IPS DF 4.7 (cell line): ENCODE measurements at regions not wholly inside any gene's neighbourhood (a gene's known extent, or its start where the extent isn't known, plus 50 kb on each side); places are given as distances from the start of the nearest gene placed in this dataset.
A peak's percentile ranks its signal among the peaks of the same experiment; 100 is the strongest.

ENCODE experiments used
- DNase-seq: peaks from one replicate; pipeline ENCODE4 v3.0.0-alpha.2; 2013; ENCODE audit warnings: low spot score; ENCODE audit errors: extremely low read depth

DNA sequence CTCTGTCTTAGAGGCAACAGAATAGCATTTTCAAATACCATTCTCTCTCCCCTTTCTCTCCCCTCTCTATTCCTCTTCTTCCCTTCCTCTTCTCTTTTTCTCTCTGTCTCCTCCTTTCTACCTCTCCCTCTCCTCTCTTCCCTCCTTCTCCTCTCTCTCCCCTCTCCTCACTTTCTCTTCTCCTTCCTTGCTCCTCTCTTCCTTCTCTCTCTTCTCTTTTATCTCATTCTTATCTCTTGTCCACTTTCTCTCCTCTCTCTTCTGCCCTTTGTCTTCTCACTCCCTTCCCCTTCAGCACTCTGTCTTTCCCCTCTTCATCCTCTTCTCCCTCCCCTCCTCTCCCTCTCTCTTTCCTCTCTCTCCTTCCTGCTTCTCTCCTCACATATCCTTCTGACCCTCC, 2265.8 kb upstream of the TENM3 start:
- DNase-seq = no peak

DNA sequence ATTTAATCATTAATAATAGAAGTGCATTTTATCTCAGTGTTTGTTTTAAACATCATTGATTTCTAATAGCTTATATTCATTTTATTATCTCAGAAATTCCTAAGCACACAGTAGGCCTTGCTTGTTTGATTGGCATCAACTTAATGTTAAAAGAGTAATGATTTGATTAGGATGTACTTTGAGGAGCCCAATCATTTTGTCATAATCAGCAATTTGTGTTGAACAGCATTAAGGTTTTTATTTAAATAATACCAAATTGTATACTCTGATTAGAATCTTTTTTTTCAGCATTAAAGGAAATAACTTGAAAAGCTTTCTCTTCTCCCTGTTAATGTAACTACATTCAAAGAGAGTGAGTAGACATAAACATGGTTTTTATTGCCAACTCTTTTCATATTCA, 2262.0 kb upstream of the TENM3 start:
- no peak for DNase-seq

DNA sequence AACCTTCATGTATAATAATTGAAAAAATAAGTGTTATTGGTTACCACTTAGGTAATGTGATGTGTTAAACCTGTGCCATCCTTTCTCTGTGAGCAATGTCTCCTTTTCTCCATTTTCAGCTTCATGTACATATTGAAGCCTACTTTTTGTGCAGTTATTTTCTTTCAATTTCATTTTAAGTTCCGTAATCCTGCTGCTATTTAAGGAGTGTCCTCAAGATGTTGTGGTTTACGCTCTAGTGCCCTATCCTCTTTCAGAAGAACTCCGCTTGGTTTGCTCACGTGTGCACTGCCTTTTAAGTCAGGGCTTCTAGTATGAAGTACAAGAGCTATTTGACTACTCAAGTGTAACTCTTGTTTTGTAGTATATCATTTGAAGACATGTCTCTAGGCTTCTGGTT, 2253.2 kb upstream of the TENM3 start:
- no peak for DNase-seq

DNA sequence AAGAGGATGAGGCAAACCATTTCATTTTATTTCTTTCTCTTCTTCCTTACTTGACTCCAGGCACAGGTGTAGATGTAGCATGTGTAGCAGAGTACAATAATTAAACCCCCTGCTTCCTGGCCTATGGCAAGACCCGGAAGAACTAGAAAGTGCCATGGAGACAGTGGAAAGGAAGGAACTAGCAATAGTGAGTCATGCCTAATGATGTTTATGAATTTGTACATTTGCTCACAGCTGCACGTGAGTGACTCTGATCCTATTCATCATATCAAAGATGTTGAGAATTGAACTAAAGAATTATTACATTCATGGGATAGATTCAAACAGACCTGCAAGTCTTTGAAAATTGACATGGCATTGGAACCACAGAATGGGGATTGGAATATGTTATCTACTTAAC, 2233.9 kb upstream of the TENM3 start:
- no peak for DNase-seq

DNA sequence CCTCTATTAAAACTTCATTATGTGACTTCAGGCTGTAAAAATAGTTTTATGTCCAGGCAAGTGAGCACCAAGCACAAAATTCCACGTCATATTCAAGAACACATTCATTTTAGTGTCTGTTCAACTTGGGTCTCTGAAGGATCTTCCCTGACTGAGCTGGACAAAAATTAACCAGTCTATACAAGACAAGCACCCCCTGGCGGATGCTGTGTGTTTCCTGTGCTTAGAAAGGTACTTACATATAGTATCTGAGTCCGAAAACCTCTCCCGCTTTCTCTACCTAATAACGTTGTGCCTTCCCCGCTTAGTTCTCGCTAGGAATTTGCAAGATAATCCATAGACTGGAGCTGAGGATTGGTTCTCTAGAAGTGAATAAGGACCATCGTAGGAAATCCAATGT, 2214.5 kb upstream of the TENM3 start:
- peak; percentile 33 for DNase-seq

DNA sequence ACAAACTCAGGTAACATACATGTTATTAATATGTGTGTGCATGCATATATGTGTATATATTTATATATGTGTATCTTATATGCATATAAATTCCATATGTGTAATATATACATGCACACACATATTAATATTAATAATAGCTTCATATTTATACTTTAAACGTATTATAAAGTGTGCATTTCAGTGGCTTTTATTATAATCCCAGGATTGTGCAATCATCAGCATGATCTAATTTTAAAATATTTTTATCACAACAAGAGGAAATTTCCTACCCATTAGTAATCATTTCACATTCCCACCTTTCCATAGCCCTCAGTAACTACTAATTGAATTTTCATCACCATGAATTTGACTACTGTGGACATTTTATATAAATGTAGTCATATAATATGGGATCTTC, 2211.9 kb upstream of the TENM3 start:
- DNase-seq = no peak

DNA sequence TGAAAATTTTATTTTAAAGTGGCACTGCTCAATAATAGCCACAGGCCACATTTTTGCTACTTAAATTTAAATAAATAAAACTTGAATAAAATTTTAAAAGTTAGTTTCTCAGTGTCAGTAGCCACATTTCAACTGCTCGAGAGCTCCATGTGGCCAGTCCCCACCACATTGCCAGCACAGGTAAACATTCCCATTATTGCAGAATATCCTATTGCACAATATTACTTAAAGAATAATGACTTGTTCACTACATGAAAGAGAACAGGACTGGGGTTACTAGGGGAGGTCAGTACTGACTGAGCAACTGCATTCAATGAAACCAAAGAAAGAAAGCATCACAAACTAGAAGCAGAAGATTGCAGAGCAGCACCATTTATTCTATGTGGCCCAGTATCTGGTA, 2201.6 kb upstream of the TENM3 start:
- DNase-seq = no peak

DNA sequence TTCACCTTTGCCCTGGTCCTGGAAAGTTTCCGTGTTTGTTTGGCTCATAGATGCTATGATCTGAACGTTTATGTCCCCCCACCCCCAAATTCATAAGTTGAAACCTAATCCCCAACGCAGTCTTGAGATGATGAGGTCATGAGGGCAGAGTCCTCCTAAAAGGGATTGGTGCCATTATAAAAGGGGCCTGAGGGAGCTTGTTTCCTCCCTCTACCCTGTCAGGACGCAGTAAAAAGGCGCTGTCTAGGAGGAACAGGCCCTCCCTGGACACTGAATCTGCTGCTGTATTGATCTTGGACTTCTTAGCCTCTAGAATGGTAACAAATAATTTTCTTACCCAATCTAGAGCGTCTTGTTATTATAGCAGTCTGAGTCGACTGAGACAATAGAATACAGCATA, 2190.6 kb upstream of the TENM3 start:
- DNase-seq = no peak

DNA sequence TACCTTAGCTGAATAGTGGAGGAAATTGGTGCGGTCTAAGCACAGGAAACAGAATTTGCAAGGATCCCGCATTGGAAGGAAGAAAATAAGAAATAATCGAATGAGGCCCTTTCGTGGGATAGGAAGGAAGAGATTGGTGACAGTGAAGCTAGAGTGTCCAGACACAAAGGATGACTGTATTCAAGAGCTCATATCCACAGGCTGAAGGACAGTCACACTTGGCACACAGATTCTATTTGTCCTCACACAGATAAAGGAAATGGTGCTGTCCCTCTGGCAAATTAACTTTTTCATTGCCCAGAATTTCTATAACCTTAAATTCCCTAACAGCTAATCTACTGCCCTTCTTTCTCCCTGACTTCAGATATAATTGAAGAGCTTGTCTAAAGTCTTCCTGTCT, 2188.9 kb upstream of the TENM3 start:
- no peak for DNase-seq

DNA sequence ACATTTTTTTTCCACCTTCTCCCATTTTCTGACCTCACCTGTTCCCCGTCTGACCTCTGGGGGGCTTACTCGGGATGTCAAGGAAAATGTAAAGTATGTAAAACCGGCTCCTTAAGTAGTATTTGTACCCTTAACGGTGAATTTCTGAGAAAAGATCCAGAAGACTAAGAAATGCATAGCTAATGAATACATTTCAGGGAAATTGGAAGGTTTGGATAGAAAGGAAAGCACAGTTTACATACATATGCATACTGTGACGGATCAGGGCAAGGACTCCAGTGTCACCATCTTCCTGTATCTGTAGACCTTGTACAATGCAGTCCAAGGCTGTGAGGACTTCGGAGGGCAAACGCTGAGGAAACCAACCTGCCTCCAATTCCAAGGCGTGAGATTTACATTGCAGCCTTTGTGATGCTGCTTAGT, 2185.9 kb upstream of the TENM3 start:
- DNase-seq = no peak

DNA sequence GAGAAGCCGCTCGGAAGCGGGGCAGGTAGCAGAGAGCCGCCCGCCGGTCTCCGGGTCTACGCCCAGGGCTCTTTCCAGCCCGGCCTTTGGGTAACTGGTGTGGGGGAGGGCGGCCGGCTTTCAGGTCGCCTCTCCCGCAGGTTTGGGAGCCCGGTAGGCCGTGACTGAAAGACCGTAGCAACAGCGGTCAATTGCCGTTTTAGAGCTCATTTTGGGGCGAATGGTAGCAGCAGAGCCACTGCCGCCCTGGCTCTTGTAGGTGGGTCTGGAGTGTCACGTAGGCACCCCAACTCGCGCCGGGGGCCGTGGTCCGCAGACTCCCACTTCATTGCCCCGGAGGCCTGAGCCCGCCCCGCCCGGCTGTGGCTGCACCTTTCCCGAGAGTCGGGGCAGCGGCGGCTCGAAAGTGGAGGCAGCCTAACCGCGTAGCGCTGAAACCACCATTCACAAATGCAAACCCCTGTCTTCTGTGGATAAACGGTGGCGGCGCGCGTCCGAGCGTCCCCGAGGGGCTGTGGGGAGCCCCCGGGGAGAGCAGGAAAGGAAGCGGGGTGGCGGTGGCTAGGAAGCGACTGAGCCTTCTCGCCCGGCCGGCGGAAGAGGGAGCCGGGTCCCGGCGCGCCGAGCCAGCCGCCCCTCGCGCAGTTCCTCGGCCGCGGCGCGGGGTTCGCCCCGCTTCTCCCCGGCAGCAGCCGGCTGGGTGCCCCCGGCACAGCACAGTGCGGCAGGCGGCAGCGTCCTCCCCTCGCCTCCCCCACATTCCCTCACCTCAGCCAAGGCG, 2185.1 kb upstream of the TENM3 start:
- DNase-seq = no peak

DNA sequence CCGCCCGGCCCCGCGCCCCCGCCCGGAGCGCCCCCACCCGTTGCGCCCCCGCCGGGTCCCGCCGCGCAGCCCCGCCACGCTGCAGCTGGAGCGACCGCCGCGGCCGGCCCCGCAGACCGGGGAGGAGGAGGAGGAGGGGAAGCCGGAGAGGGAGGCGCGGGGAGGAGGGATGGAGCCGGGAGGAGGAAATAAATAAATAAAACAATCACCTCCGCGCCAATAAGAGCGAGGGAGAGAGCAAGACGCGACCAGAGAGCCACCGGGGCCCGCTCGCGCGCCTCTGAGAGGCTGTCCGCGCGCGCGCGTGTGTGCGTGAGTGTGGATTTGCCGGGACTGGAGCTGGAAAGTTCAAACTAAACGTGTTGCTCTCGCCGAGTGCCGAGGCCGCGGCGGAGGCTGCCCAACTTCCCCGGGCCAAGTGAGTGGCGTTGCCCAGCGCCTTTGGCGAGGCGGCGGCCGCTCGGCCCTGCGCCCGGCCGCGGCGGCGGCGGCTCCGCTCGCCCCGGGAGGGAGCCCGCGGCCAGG, 2184.4 kb upstream of the TENM3 start:
- no peak for DNase-seq

DNA sequence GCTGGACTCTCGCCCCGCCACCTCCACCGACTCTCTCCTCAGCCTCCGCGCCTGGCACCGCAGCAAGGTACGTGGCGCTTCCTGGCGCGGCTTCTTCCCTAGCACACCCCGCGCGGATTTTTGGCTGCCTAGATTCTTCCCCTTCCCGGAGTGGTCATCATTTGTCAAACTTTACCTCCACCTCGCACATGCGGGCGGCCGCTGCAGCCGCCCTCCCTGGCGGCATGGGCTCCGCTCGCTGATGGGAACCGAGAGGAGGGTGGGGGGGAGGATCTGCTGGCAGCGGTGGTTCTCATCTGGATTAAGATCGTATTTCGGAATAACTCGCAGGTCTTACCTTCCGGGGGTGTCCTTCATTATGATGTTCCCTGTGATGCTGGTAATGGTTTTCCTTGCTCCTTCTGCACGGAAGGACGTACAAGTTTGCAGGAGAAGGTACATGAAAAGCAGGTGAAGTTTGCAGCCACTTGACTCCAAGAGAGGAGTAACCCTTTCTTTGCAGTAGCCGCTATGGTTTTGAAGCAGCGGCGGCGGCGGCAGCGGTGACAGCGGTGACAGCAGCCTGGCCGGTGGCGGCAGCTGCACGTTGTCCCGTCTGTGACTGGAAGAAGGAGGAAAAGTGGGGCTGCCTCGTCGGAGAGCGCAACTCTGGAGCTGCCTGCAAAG, 2183.9 kb upstream of the TENM3 start:
- DNase-seq = no peak

DNA sequence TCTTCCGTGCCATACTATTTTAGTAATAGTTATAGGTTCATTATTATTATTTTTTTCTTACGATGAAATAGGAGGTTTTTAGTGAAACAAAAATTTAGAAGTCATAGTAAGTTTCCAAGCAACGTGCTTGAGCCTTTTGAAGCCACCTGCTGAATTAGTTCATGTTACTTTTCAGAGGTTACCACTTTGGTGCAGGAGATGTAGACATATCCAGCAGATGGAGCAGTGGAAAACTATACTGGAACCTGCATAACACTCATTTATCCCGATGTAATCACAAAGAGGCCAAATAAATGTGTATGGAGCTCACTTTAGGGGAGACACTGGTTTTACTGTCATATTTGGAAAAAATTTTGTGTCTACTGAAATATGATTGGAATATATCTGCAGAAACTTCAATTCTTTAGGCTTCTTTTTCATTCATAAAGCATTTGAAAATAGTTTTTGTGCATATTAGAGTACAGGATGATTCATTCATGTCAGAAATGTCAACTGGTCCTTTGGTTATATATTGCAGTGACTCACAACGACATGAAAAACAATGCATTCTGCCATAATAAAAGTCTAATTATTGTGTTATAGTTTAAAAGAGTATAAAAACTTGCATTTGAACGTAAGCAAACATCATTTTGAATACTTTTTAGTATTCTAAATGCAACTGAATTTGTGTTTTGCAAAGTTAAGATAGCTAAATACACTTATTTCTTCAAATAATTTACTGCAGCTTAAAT, 2182.9 kb upstream of the TENM3 start:
- no peak for DNase-seq

DNA sequence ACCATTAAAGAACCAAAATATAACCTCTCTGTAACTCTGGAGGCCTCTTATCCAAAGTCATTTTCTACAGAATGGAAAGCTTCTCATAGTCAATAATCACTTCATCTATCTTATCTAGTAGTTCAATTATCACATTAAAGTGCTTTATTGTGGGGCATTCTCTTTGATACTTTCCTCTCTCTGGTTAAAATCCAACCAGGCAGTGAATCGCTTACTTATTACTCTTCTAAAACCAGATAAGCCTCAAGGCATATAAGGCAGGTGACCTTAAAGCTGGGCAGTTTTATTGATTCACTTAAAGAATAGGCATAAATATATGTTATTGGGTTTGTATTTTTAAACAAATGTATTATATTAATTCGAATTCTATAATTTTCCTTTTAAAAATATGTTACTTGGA, 2162.1 kb upstream of the TENM3 start:
- no peak for DNase-seq

DNA sequence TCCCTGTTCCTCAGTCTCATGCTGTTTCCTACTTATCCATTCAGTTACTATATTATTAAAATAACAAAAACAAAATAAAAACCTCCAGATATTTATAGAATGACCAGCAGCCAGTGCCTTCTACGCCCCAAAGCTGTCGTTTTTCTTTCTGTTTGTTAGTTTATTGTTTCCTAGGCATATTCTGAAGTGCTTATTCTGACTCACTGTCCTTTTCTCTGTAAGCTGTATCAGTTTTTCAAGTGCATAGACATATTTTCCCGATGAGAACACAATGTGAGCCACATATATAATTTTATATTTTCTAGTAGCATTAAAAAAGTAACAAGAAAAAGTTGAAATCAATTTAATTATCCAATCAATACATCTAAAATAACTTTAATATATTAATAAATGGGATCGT, 2158.6 kb upstream of the TENM3 start:
- DNase-seq = no peak

DNA sequence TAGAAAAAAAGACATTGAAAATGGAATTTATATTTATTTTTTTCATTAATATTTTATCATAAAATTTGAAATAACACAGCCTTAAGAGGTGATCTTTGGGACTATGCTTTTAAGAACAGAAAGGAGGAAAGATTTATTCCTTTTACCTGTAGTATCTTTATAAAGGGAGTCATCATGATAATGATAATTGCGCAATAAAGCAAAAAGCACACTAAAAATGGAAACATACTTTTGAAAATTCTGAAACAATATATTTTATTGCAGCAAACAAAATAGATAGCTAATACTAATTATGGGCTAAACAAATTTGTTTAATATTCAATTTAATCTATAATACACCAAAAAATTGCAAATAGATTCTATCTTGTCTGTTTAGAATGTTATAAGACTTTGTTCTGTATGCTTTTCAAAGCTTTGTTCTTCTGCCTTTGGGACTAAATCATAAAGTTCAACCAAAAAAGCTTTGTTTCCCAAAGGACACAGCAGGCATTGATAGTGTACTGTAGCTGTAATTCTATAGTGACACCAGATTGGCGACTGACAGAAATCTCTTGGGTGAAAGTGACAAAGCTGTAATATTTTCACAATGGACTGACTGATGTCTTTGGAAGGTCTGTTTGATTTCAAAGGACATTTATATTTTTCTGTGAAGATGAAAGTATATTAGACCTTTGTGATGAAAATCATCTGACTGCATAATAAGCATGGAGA, 2156.6 kb upstream of the TENM3 start:
- no peak for DNase-seq

DNA sequence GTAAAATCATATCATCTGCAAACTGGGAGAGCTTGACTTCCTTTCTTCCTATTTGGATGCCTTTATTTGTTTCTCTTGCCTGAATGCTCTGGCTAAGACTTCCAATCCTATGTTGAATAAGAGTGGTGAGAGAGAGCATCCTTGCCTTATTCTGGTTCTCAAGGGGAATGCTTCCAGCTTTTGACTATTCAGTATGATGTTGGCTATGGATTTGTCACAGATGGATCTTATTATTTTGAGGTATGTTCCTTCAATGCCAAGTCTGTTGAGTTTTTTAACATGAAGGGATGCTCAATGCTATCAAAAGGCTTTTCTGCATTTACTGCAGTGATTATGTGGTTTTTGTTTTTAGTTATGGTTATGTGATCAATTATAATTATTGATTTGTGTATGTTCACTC, 2144.6 kb upstream of the TENM3 start:
- DNase-seq = no peak

DNA sequence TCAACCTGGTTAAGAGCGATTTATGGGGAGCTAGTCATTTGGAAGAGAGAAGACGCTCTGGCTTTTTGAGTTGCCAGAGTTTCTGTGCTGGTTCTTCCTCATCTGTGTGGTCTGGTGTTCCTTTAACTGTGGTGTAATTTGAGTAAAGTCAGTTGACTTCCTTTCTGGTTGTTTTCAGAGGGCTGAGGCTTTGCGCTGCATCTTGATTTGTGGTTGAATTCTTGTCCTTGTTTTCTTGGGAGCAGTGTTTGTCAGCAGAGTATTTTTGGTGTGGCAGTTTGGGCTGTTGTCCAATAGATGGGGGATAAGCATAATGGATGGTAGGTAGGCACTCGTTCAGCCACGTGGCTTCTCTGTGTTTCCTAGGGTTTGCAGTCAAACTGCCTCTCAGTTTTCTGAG, 2143.2 kb upstream of the TENM3 start:
- no peak for DNase-seq

DNA sequence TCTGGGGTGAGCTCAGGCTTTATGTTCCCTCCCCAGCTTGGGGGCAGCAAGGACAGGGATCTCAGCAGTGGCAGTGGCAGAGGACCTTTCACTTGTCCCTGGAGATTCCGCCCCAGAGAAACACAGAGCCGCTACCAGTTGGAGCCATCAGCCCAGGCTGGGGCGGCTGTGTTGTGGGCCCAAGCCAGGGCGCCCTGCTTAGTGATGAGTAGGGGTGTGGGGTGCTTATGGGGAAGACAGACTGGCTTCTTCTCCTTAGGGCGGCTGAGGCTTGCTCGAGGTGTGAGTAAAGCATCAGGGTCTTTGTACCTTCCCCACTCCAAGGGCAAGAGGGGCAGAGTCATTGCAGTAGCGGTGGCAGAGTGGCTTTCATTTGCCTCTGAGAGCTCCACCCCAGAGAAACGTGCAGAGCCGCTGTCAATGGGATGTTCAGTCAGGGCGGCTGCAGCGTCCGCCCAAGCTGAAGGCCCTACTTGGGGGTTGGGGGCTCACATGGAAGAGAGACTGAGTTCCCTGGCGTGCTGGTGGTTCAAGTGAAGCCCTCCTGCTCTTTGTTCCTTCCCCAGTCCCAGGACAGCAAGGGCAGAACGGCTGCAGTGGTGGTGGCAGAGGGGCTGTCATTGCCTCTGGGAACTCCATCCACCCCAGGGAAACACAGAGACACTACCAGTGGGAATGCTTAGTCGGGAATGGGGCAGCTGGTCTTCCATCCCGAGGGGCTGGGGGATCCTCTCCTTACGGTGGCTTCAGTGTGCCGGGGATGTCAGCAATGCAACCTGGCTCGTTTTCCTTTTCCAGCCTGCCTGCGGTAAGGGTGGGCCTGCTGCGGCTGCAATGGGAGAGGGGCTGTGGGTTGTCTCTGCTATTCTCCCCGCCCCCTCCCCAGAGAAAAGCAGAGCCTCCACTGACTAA, 2142.5 kb upstream of the TENM3 start:
- DNase-seq = no peak
